ENCODE measurements at regions not wholly inside any gene's neighbourhood (a gene's known extent, or its start where the extent isn't known, plus 50 kb on each side); places are given as distances from the start of the nearest gene placed in this dataset.

DNA sequence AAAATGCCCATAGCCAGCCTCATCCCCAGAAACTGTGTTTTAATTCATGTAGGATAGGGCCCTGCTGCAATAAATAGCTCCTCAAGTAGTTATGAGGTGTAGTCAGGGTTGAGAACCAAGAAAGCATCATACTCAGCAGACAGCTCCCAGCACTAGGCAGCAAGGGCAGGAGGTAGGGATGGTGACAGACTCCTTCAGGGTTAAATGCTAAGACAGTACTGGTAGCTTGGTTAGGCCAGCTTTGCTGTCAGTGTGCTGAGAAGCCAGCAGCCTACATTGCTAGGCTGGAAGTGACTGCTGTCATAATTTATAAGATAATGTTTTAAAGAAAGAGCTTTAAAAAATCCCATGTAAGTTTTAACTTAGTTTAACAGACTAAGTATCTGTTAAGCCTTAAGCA lies 113.9 kb upstream of the IMMP2L start:
- ChIA-PET POLR2A (ENCODE audit: partially characterized antibody) (no interaction called here), CTCF (ENCODE audit: partially characterized antibody) (interaction anchor here (1.8 kb wide), 1 partner anchor 54 kb away, joined by 8 read pairs; no protein-coding TSS in a partner anchor)
- Histone ChIP-seq H2BK15ac (ENCODE audit: low read length) (no peak overlapping the region), H4K91ac (replicated peaks; ENCODE audit: insufficient read length, low read length) (no peak overlapping the region), H3K9me3 (ENCODE audit: insufficient read depth in 2 of 2, low read depth in 1 of 2, low read length in 1 of 2) (no peaks in the 10 kb centered on the region), H2BK12ac (ENCODE audit: low read depth, low read length) (no peak overlapping the region), H3K23ac (ENCODE audit: insufficient read length) (no peak overlapping the region), H3K79me2 (ENCODE audit: control insufficient read depth in 1 of 2, insufficient read depth in 2 of 2, low read length in 2 of 2) (no peaks in the 10 kb centered on the region), H2AK5ac (ENCODE audit: low read depth, low read length) (no peak overlapping the region), H3K27ac (ENCODE audit: low read depth, low read length) (no peak overlapping the region), H2AFZ (ENCODE audit: low read length) (no peak overlapping the region), H4K8ac (ENCODE audit: extremely low read depth, insufficient read depth, low read length) (no peak overlapping the region), H3K36me3 (ENCODE audit: control insufficient read depth in 2 of 4, insufficient read depth in 4 of 4, low read length in 3 of 4) (no peaks in the 10 kb centered on the region), H3K27me3 (replicated peaks in 1 of 4; ENCODE audit: control insufficient read depth in 3 of 4, extremely low read depth in 1 of 4, insufficient read depth in 3 of 4, low read length in 3 of 4) (no peaks in the 10 kb centered on the region), H3K79me1 (ENCODE audit: low read depth, low read length) (no peaks in the 10 kb centered on the region), H2BK20ac (ENCODE audit: low read length) (no peak overlapping the region), H3K4ac (replicated peaks; ENCODE audit: insufficient read length, low read depth, low read length) (no peak overlapping the region), H4K20me1 (replicated peaks in 1 of 2; ENCODE audit: control insufficient read depth in 1 of 2, insufficient read depth in 2 of 2, low read length in 2 of 2) (no peaks in the 10 kb centered on the region), H2BK5ac (ENCODE audit: low read depth, low read length) (no peak overlapping the region), H3K56ac (replicated peaks; ENCODE audit: insufficient read length, low read depth, low read length) (no peak overlapping the region), H3K9ac (replicated peaks in 1 of 4; ENCODE audit: extremely low read depth in 1 of 4, low read depth in 3 of 4, low read length in 3 of 4) (no peak overlapping the region), H3K4me3 (ENCODE audit: extremely low read depth in 1 of 4, insufficient read depth in 2 of 4, low read depth in 3 of 4, low read length in 4 of 4) (no peak overlapping the region), H3K4me1 (replicated peaks in 1 of 4; ENCODE audit: control insufficient read depth in 3 of 4, insufficient read depth in 4 of 4, low read length in 3 of 4) (no peaks in the 10 kb centered on the region), H3K18ac (ENCODE audit: extremely low read depth, low read length) (no peak overlapping the region), H3K23me2 (ENCODE audit: low read depth, low read length) (no peaks in the 10 kb centered on the region), H2BK120ac (replicated peaks; ENCODE audit: low read depth, low read length) (no peak overlapping the region), H3K14ac (ENCODE audit: insufficient read length) (no peak overlapping the region), H3K4me2 (ENCODE audit: insufficient read depth in 1 of 2, low read depth in 2 of 2, low read length in 2 of 2) (no peak overlapping the region), H4K5ac (ENCODE audit: insufficient read length, low read depth, low read length) (no peak overlapping the region)
- DNase-seq (ENCODE audit: low read depth in 1 of 2, low spot score in 2 of 2) (no peak), FAIRE-seq (no peak)
- TF ChIP-seq JUN (IDR thresholded peaks at IDR 0.05; ENCODE audit: low read depth, low read length) (no peak), PHF8 (conservative IDR thresholded peaks at IDR 0.05; ENCODE audit: low read depth, low read length) (no peak), CREB1 (IDR thresholded peaks at IDR 0.05) (no peak), CHD2 (IDR thresholded peaks at IDR 0.05; ENCODE audit: low read length) (no peak), TAF1 (IDR thresholded peaks at IDR 0.05; ENCODE audit: low read depth, low read length) (no peak), SIN3A (conservative IDR thresholded peaks at IDR 0.05 in 1 of 2, IDR thresholded peaks at IDR 0.05 in 1 of 2; ENCODE audit: low read depth in 1 of 2, low read length in 2 of 2) (no peak), RXRA (IDR thresholded peaks at IDR 0.05; ENCODE audit: insufficient read depth, low read depth, low read length) (no peak), POLR2A (IDR thresholded peaks at IDR 0.05; ENCODE audit: control extremely low read depth in 1 of 2, low read depth in 2 of 2, low read length in 2 of 2) (no peak), GABPA (IDR thresholded peaks at IDR 0.05; ENCODE audit: borderline replicate concordance, insufficient read depth, low read length) (no peak), TCF12 (IDR thresholded peaks at IDR 0.05; ENCODE audit: low read depth, low read length) (no peak), ASH2L (IDR thresholded peaks at IDR 0.05; ENCODE audit: low read length) (no peak), KDM1A (IDR thresholded peaks at IDR 0.05; ENCODE audit: borderline replicate concordance, low read length) (no peak), CEBPB (IDR thresholded peaks at IDR 0.05; ENCODE audit: low read depth, low read length) (no peak)

Data from H1 (cell line).